NCI-H1694 (cell line): ENCODE measurements at regions not wholly inside any gene's neighbourhood (a gene's known extent, or its start where the extent isn't known, plus 50 kb on each side); places are given as distances from the start of the nearest gene placed in this dataset.
A peak's percentile ranks its signal among the peaks of the same experiment; 100 is the strongest.

Source experiments
- DNase-seq: peaks from one replicate; lab custom pipeline; 2025; lab: John Stamatoyannopoulos, UW

- DNase-seq, result no peak
Observed at GRCh38 chr20:21653628-21654027, 51.8 kb upstream of the PAX1 start.

GRCh38 chr20:21643417-21643816 lies 62.0 kb upstream of the PAX1 start:
- DNase-seq, result no peak

- DNase-seq, result no peak
Observed at GRCh38 chr20:21640556-21640955, 64.9 kb upstream of the PAX1 start.

- no peak for DNase-seq
Observed at GRCh38 chr20:21633829-21634228, 71.6 kb upstream of the PAX1 start.

- DNase-seq, result no peak
Observed at GRCh38 chr20:21632735-21633053, 72.8 kb upstream of the PAX1 start.

GRCh38 chr20:21632031-21632734 lies 73.3 kb upstream of the PAX1 start:
- no peak for DNase-seq

- DNase-seq, result no peak
Observed at GRCh38 chr20:21628800-21629199, 76.7 kb upstream of the PAX1 start.

GRCh38 chr20:21623781-21624094 lies 81.7 kb upstream of the PAX1 start:
- DNase-seq, result no peak

GRCh38 chr20:21623074-21623780 lies 82.2 kb upstream of the PAX1 start:
- DNase-seq, result no peak

- no peak for DNase-seq
Observed at GRCh38 chr20:21622097-21622857, 83.2 kb upstream of the PAX1 start.

- DNase-seq, result no peak
Observed at GRCh38 chr20:21618759-21619416, 86.6 kb upstream of the PAX1 start.

GRCh38 chr20:21615617-21616080 lies 89.8 kb upstream of the PAX1 start:
- DNase-seq, result peak; percentile 10

GRCh38 chr20:21614980-21615379 lies 90.5 kb upstream of the PAX1 start:
- DNase-seq, result no peak

- no peak for DNase-seq
Observed at GRCh38 chr20:21613512-21613911, 92.0 kb upstream of the PAX1 start.

- no peak for DNase-seq
Observed at GRCh38 chr20:21609981-21610380, 95.5 kb upstream of the PAX1 start.

GRCh38 chr20:21609221-21609620 lies 95.4 kb upstream of the NKX2-2 start:
- no peak for DNase-seq

- no peak for DNase-seq
Observed at GRCh38 chr20:21608777-21609176, 94.9 kb upstream of the NKX2-2 start.

GRCh38 chr20:21607971-21608725 lies 94.3 kb upstream of the NKX2-2 start:
- DNase-seq, result no peak

- no peak for DNase-seq
Observed at GRCh38 chr20:21601799-21602198, 87.9 kb upstream of the NKX2-2 start.

GRCh38 chr20:21586682-21587081 lies 72.8 kb upstream of the NKX2-2 start:
- no peak for DNase-seq

GRCh38 chr20:21583486-21584168 lies 69.8 kb upstream of the NKX2-2 start:
- no peak for DNase-seq
